ENCODE measurements at regions not wholly inside any gene's neighbourhood (a gene's known extent, or its start where the extent isn't known, plus 50 kb on each side); places are given as distances from the start of the nearest gene placed in this dataset.

GRCh38 chr5:117759849-117760499 is 1185.4 kb upstream of the SEMA6A start:
- H3K36me3 ChIP-seq (ENCODE audit: control insufficient read depth in 2 of 2, extremely low read depth in 1 of 2, insufficient read depth in 2 of 2, low read length in 2 of 2) = no peaks in the 10 kb centered on the region
- no peaks in the 10 kb centered on the region for H3K9me3 ChIP-seq (replicated peaks; ENCODE audit: control insufficient read depth, insufficient read depth, low read length)
- no peak overlapping the region for H3K27ac ChIP-seq (ENCODE audit: insufficient read depth, low read depth, low read length)
- no peak for FAIRE-seq
- H3K9me1 ChIP-seq (replicated peaks; ENCODE audit: control insufficient read depth, extremely low read depth, insufficient read depth, low read length) = no peaks in the 10 kb centered on the region
- H3K4me2 ChIP-seq (ENCODE audit: insufficient read depth, low read length) = no peak overlapping the region
- H4K20me1 ChIP-seq (replicated peaks; ENCODE audit: control insufficient read depth, extremely low read depth, insufficient read depth, low read length) = no peaks in the 10 kb centered on the region
- no peak overlapping the region for H3K9ac ChIP-seq (replicated peaks; ENCODE audit: extremely low read depth, insufficient read depth, low read length)
- POLR2A ChIA-PET = no interaction called here
- DNase-seq (ENCODE audit: low read depth, low spot score) = no peak
- H3K4me1 ChIP-seq (ENCODE audit: control insufficient read depth, extremely low read depth, insufficient read depth, low read length) = no peaks in the 10 kb centered on the region
- H2AFZ ChIP-seq (ENCODE audit: low read depth, low read length) = no peak overlapping the region
- no peaks in the 10 kb centered on the region for H3K27me3 ChIP-seq (ENCODE audit: control insufficient read depth in 2 of 2, insufficient read depth in 2 of 2, low read length in 2 of 2)
- BruUV-seq (replicated peaks) = no TSS peak
- dilution Hi-C loops (cut with MboI; ENCODE audit: extremely low pct_ligation_motif_present, low sequenced_read_pairs) = no loop called here
- intact Hi-C loops (cut with micrococcal nuclease) = no loop called here
- H3K79me2 ChIP-seq (ENCODE audit: control insufficient read depth, insufficient read depth, low read length) = no peaks in the 10 kb centered on the region
- TF ChIP-seq MAX (IDR thresholded peaks at IDR 0.05; ENCODE audit: insufficient read depth, insufficient read length) (no peak), FOS (IDR thresholded peaks at IDR 0.05; ENCODE audit: borderline replicate concordance, insufficient read depth, low read length) (no peak), POLR2AphosphoS5 (IDR thresholded peaks at IDR 0.05; ENCODE audit: insufficient read depth, low read depth, low read length) (no peak), CTCF (IDR thresholded peaks at IDR 0.05; ENCODE audit: extremely low read depth in 1 of 2, insufficient read depth in 1 of 2, low read depth in 1 of 2, low read length in 2 of 2) (no peak), JUN (IDR thresholded peaks at IDR 0.05; ENCODE audit: borderline replicate concordance, insufficient read depth, insufficient read length, low read depth) (no peak), MYC (IDR thresholded peaks at IDR 0.05; ENCODE audit: low read depth, low read length) (no peak), GATA2 (IDR thresholded peaks at IDR 0.05; ENCODE audit: insufficient read depth, insufficient read length, low read depth, low read length) (no peak), EZH2 (IDR thresholded peaks at IDR 0.05; ENCODE audit: borderline replicate concordance, low read depth, low read length, severe bottlenecking) (no peak), POLR2A (IDR thresholded peaks at IDR 0.05; ENCODE audit: low read depth, low read length) (no peak)
- no peak overlapping the region for H3K4me3 ChIP-seq (replicated peaks in 1 of 3; ENCODE audit: insufficient read depth in 1 of 3, low read depth in 1 of 3, low read length in 3 of 3)
- CTCF ChIA-PET = no interaction called here
